ENCODE measurements at regions not wholly inside any gene's neighbourhood (a gene's known extent, or its start where the extent isn't known, plus 50 kb on each side); places are given as distances from the start of the nearest gene placed in this dataset.

GRCh38 chr11:119552106-119552485, 129.1 kb upstream of the THY1 start:
- Histone ChIP-seq H3K79me2 (ENCODE audit: insufficient read depth, low read length) (no peaks in the 10 kb centered on the region), H3K36me3 (replicated peaks in 1 of 2; ENCODE audit: control insufficient read depth in 1 of 2, insufficient read depth in 2 of 2, low read length in 2 of 2) (no peaks in the 10 kb centered on the region), H3K4me1 (ENCODE audit: control insufficient read depth in 1 of 2, insufficient read depth in 2 of 2, low read length in 2 of 2) (peaks cover 7 to 8% of the 10 kb centered on the region in 2 donors), H3K9me3 (replicated peaks in 1 of 2; ENCODE audit: control insufficient read depth in 1 of 2, insufficient read depth in 1 of 2, low read length in 2 of 2) (peaks cover 5 to 37% of the 10 kb centered on the region in 2 donors), H2AFZ (ENCODE audit: insufficient read depth, low read depth, low read length, poor library complexity, severe bottlenecking) (no peak overlapping the region), H4K20me1 (ENCODE audit: insufficient read depth, low read length) (no peaks in the 10 kb centered on the region), H3K27ac (ENCODE audit: low read depth in 1 of 2, low read length in 2 of 2) (no peak overlapping the region), H3K9ac (ENCODE audit: insufficient read depth, low read length, poor library complexity, severe bottlenecking) (no peak overlapping the region), H3K27me3 (ENCODE audit: control insufficient read depth in 2 of 2, insufficient read depth in 2 of 2, low read length in 2 of 2) (no peaks in the 10 kb centered on the region), H3K4me3 (replicated peaks in 1 of 3; ENCODE audit: low read depth in 2 of 3, low read length in 3 of 3) (no peak overlapping the region), H3K4me2 (replicated peaks; ENCODE audit: extremely low read depth, low read length, poor library complexity, severe bottlenecking) (no peak overlapping the region)
- no peak overlapping the region for H3K27ac Mint-ChIP-seq
- H3K4me1 Mint-ChIP-seq: peaks cover 13% of the 10 kb centered on the region
- H3K9me3 Mint-ChIP-seq: peaks cover 10 to 40% (median 26%) of the 10 kb centered on the region in 7 donors
- no peak overlapping the region for H3K4me3 Mint-ChIP-seq
- intact Hi-C loops (cut with micrococcal nuclease): no loop called here
- TF ChIP-seq CTCF (IDR thresholded peaks at IDR 0.05): no peak
- DNase-seq: no peak
- H3K36me3 Mint-ChIP-seq: peaks cover 2% of the 10 kb centered on the region in 2 donors
- peaks cover 0 to 2% (median 0%) of the 10 kb centered on the region in 3 donors for H3K27me3 Mint-ChIP-seq (ENCODE audit: low read depth in 3 of 3)

GRCh38 chr11:119551420-119552105, 128.6 kb upstream of the THY1 start:
- Mint-ChIP-seq H3K4me3 (no peak overlapping the region), H3K27me3 (ENCODE audit: low read depth in 3 of 3) (peaks cover 0 to 2% (median 0%) of the 10 kb centered on the region in 3 donors), H3K36me3 (peaks cover 1 to 3% of the 10 kb centered on the region in 2 donors), H3K27ac (no peak overlapping the region), H3K4me1 (peaks cover 13% of the 10 kb centered on the region), H3K9me3 (peaks cover 10 to 41% (median 27%) of the 10 kb centered on the region in 7 donors)
- Histone ChIP-seq H4K20me1 (ENCODE audit: insufficient read depth, low read length) (no peaks in the 10 kb centered on the region), H3K4me2 (replicated peaks; ENCODE audit: extremely low read depth, low read length, poor library complexity, severe bottlenecking) (no peak overlapping the region), H3K27me3 (ENCODE audit: control insufficient read depth in 2 of 2, insufficient read depth in 2 of 2, low read length in 2 of 2) (no peaks in the 10 kb centered on the region), H3K9ac (ENCODE audit: insufficient read depth, low read length, poor library complexity, severe bottlenecking) (no peak overlapping the region), H3K36me3 (replicated peaks in 1 of 2; ENCODE audit: control insufficient read depth in 1 of 2, insufficient read depth in 2 of 2, low read length in 2 of 2) (no peaks in the 10 kb centered on the region), H3K4me1 (ENCODE audit: control insufficient read depth in 1 of 2, insufficient read depth in 2 of 2, low read length in 2 of 2) (peaks cover 7 to 8% of the 10 kb centered on the region in 2 donors), H3K27ac (ENCODE audit: low read depth in 1 of 2, low read length in 2 of 2) (no peak overlapping the region), H3K79me2 (ENCODE audit: insufficient read depth, low read length) (no peaks in the 10 kb centered on the region), H2AFZ (ENCODE audit: insufficient read depth, low read depth, low read length, poor library complexity, severe bottlenecking) (no peak overlapping the region), H3K4me3 (replicated peaks in 1 of 3; ENCODE audit: low read depth in 2 of 3, low read length in 3 of 3) (no peak overlapping the region), H3K9me3 (replicated peaks in 1 of 2; ENCODE audit: control insufficient read depth in 1 of 2, insufficient read depth in 1 of 2, low read length in 2 of 2) (peaks cover 5 to 37% of the 10 kb centered on the region in 2 donors)
- intact Hi-C loops (cut with micrococcal nuclease): no loop called here
- WGBS (ENCODE audit: insufficient coverage): no CpG with 5 or more reads among the region's 5 CpGs
- TF ChIP-seq CTCF (IDR thresholded peaks at IDR 0.05): no peak
- DNase-seq: no peak
